HG02852 (cell line): ENCODE measurements at regions not wholly inside any gene's neighbourhood (a gene's known extent, or its start where the extent isn't known, plus 50 kb on each side); places are given as distances from the start of the nearest gene placed in this dataset.
"Not testable (repeated sequence)": the region's sequence is repeated elsewhere in the genome, so short reads cannot be mapped to it uniquely, and the experiment has no call there.

Experiments used
- ATAC-seq: cut with Tn5 transposase; IDR thresholded peaks from one replicate; pipeline ENCODE4 v1.9.1; 2021; ENCODE audit warnings: mild to moderate bottlenecking, moderate library complexity; ENCODE audit not compliant: unreplicated experiment

GRCh38 chr13:74272826-74273225 is 138.6 kb upstream of the KLF12 start:
- ATAC-seq, result no peak

- ATAC-seq, result no peak
Measured at GRCh38 chr13:74270018-74270417, 135.8 kb upstream of the KLF12 start.

- ATAC-seq, result no peak
Measured at GRCh38 chr13:74266861-74267260, 132.7 kb upstream of the KLF12 start.

GRCh38 chr13:74266309-74266708 is 132.1 kb upstream of the KLF12 start:
- no peak for ATAC-seq

- ATAC-seq, result no peak
Measured at GRCh38 chr13:74264333-74264732, 130.1 kb upstream of the KLF12 start.

- not testable (repeated sequence) for ATAC-seq
Measured at GRCh38 chr13:74260420-74260819, 126.2 kb upstream of the KLF12 start.

GRCh38 chr13:74259641-74260040 is 125.4 kb upstream of the KLF12 start:
- ATAC-seq, result no peak

GRCh38 chr13:74258961-74259360 is 124.8 kb upstream of the KLF12 start:
- no peak for ATAC-seq

GRCh38 chr13:74256969-74257368 is 122.8 kb upstream of the KLF12 start:
- ATAC-seq, result no peak

GRCh38 chr13:74253161-74253560 is 119.0 kb upstream of the KLF12 start:
- no peak for ATAC-seq

GRCh38 chr13:74251778-74252519 is 117.7 kb upstream of the KLF12 start:
- ATAC-seq, result no peak

GRCh38 chr13:74250738-74251190 is 116.6 kb upstream of the KLF12 start:
- ATAC-seq, result no peak

- no peak for ATAC-seq
Measured at GRCh38 chr13:74248477-74248876, 114.3 kb upstream of the KLF12 start.

GRCh38 chr13:74246487-74246886 is 112.3 kb upstream of the KLF12 start:
- no peak for ATAC-seq

- no peak for ATAC-seq
Measured at GRCh38 chr13:74243637-74244526, 109.7 kb upstream of the KLF12 start.

- ATAC-seq, result not testable (repeated sequence)
Measured at GRCh38 chr13:74241343-74241742, 107.1 kb upstream of the KLF12 start.

- ATAC-seq, result no peak
Measured at GRCh38 chr13:74230984-74231501, 96.8 kb upstream of the KLF12 start.

- no peak for ATAC-seq
Measured at GRCh38 chr13:74229242-74229641, 95.0 kb upstream of the KLF12 start.

- ATAC-seq, result no peak
Measured at GRCh38 chr13:74227476-74228158, 93.4 kb upstream of the KLF12 start.

GRCh38 chr13:74226791-74227475 is 92.7 kb upstream of the KLF12 start:
- ATAC-seq, result no peak

- ATAC-seq, result no peak
Measured at GRCh38 chr13:74221752-74222151, 87.5 kb upstream of the KLF12 start.
